ENCODE measurements at regions not wholly inside any gene's neighbourhood (a gene's known extent, or its start where the extent isn't known, plus 50 kb on each side); places are given as distances from the start of the nearest gene placed in this dataset.

DNA sequence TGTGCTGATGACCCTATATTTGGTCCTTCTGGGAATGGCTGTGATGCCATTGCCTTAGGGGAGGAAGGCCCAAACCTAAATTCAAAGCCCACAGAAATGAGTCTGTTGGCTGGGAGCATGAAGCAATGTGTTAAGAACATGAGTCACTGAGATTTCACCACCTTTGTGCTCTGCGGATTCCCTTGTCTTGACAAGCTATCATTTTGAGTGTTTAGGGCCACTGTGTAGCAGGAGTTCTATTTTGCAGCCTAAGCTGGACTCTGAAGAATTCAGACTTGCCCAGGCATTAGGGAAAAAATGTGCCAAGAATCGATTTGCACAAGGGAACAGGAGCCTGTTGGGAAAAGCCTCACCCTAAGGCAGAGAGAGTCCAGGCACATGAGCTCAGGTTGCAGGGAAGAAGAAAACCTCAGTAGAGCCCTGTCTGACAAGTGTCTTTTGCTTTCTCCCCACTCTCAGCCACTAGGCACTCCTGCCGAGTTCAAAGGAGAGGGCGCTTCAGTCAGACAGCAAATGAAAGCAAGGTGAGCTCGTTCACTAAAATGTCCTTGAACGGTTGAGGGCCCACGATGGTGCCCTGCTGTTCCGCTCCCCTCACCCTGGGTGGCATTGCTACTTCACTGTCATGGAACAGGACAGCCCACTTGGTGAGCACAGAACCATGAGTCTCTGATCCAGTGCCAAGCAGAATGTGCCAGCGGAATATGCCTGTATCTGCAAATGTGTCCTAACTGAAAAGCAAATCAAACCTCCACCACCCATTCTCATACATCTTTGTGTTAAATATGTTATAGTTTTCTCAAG lies 93.6 kb downstream of the PRLHR start:
- no peak for DNase-seq

DNA sequence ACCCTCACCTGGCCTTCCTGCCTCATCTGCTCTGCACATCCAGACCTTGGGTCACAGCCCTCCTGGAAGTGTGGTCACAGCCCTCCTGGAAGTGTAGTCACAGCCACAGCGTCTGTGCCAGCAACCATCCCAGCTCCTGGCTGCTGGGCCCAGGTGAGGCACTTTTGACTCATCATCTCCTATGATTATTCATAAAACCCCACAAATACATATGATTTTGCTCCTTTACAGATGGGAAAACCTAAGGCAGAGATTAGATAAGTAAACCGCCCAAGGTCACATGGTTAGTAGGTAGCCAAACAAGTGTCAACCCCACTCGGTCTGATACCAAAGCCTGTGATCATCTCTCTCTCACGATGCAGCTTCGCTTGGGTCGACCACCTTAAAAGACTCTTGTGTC lies 94.3 kb downstream of the PRLHR start:
- no peak for DNase-seq

DNA sequence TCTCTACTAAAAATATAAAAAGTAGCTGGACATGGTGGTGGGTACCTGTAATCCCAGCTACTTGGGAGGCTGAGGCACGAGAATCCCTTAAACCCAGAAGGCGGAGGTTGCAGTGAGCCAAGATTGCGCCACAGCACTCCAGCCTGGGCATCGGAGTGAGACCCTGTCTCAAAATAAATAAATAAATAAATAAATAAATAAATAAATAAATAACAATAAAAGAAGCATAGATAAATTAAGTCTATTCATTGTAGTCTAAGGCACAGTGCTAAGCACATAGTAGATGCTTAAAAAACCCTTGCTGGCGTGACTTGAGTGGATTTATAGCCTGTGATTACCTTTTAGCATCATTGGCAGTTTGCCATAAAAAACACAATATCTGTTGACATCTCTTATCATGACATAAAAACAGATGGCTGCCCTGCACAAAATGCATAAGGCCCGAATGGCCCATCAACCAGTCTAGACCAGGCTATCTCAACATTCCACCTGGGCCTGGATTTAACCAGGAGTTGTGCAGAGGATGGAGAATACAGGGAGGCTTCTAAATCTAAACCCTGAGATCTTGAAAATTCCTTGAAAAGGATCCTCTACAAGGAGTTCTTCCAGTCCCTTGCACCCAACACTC lies 94.9 kb downstream of the PRLHR start:
- no peak for DNase-seq

DNA sequence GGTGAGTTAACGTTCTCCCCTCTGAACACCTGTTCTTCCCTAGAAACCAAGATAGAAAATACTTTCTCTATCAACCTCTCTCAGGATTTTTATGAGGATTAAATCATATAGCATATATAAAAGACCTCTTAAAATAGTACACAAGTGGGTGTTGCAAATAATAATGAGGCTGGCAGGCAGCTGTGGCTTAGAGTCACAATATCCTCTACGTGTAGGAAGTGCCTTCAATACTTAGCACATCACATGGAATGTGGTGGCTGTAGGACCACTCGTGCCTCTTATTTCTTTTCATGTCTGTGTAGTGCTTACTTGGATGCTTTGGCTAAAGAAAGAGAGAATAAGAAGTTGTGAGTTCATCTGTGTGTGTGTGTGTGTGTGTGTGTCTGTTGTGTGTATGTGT lies 96.3 kb downstream of the PRLHR start:
- DNase-seq, result peak in 3 of 56 donors; percentile 5 to 18 (median 8)

DNA sequence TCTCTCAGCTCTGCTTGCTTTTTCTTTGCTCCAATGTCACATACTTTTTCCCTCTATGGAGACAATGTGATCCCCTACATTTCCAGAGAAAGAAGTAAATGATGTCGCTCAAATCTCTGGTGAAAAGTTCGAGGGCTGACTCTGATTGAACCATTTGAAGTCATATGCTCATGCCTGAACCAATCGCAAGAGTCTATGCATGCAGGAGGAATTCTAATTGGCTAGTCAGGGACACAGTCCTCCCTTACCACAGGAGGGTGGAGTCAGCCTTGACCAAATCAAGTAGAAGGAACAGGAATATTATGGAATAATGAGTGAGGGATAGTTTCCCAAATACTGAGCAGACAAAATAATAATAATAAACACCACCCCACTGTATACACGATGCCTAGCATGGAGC lies 96.8 kb downstream of the PRLHR start:
- DNase-seq, result no peak

DNA sequence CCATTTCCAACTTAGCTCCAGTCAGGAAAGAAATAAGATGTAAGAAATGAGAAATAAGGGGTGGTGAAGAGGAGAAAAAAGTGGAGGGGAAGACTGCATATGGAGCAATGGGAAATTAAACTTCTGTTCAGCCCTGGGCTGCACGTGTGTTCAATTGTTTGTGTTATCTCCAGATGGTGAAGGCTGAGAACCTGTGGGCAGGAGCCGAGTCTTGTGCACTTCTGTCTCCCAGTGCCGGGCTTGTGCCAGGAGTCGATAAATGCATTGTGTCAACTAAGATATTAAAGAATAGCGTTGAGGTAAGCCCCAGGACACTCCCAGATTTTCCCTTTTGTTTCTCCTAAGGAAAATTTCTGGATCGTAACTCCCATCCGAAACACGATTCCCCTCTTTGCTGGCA lies 98.2 kb downstream of the PRLHR start:
- no peak for DNase-seq

DNA sequence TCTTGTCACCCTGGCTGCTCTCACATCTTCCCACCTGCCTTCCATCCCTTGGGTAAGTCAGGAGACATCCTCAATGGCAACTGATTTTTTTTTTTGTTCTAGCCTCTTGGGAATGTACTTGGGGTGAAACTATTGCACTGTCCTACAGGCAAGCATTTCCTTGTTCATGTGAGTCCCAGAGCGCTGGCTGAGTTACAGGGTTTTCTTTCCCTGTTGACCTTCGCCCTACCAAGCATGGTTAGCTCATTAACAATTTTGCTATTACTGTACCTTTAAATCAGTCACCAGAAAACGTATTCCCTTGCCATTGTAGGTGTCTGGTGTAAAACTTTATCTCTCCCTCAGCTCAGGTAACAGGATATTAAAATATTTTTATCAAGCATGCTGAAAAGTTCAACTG lies 98.9 kb downstream of the PRLHR start:
- DNase-seq, result no peak

DNA sequence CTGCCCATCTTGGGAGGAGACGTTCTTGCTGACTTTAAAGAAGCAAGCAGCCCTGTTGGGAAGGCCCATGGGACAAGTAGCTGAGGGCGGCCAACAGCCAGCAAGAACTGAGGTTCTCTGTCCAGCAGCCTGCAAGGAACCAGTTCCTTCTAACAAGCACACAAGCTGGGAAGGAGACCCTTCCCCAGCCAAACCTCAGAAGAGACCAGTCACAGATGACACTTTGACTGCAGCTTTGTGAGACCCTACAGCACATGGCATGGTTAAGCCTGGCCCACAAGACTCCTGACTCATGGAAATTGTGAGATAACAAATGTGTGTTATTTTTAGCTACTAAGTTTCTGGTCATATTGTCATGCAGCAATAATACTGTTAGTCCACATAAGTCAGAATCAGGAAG lies 99.9 kb downstream of the PRLHR start:
- DNase-seq, result no peak

DNA sequence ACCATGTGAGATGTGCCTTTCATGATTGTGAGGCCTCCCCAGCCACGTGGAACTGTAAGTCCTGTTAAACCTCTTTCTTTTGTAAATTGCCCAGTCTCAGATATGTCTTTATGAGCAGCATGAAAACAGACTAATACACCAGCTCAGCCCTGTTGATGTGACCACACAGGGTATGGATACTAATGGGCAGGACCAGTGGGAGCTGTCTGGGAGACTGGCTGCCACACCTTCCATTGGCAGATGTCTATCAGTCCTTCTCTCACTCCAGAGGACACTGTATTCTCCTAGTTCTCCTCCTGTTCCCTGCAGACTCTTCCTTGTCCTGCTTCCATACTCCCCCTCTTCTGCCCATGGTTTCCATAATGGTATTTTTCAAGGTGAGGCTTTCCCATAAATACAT lies 104.4 kb downstream of the PRLHR start:
- no peak for DNase-seq

DNA sequence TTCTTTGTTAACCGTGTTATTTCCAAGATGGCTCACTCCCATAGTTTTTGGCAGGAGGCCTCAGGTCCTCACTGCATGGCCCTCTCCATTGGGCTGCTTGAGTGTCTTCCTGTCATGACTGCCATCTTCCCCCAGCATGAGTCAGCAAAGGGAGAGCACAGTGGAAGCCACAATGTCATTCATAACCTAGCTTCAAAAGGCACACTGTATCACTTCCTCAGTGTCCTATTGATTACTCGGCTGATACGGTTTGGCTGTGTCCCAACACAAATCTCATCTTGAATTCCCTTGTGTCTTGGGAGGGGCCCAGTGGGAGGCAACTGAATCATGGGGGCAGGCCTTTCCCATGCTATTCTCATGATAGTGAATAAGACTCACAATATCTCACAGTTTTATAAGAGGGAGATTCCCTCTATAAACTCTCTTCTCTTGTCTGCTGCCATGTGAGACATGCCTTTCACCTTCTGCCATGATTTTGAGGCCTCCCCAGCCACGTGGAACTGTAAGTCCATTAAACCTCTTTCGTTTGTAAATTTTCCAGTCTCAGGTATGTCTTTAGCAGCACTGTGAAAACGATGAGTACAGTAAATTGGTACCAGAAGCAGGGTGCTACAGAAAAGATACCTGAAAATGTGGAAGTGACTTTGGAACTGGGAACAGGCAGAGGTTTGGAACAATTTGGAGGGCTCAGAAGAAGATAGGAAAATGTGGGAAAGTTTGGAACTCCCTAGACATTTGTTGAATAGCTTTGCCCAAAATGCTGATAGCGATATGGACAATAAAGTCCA lies 106.5 kb downstream of the PRLHR start:
- DNase-seq, result no peak

DNA sequence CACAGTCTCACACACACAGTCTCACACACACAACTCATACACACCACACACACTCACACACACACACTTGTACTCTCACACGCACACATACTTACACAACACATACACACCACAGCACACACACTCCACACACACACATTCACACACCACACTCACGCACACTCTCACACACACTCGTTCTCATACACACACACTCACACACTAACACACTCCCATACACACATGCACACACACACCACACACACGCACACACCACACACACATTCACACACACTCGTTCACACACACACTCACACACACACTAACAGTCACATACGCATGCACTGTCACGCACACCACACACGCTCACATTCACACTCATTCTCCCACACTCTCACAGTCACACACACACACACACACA lies 109.8 kb downstream of the PRLHR start:
- no peak for DNase-seq

DNA sequence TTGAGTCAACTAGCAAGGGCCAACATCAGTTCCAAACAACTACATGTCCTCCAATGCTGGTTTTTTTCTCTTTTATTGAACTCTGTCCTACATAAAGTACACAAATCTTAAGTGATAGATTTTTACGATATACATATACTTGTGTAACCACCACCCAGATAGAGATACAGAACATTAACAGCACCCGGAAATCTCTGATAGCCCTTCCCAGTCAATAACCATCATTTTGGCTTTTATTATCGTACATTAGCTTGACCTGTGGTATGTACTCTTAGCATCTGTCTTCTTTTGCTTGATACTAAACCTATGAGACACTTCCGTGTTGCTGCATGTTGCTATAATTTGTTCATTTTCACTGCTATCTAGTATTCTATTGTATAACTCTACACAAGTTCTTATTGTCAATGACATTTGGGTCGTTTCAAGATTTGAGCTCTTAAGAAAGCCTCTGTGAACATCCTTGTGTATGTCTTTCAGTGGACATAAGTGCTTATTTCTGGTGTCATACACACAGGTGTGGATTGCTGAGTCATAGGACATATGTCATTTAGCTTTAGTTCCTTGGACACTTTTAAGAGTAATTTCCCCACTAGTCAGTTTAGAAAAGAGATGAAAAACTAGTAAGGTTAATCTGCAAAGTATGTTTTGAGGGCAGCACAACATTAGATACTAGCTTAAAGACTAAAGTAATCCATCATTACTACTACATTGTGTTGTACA lies 111.1 kb downstream of the PRLHR start:
- DNase-seq, result no peak

DNA sequence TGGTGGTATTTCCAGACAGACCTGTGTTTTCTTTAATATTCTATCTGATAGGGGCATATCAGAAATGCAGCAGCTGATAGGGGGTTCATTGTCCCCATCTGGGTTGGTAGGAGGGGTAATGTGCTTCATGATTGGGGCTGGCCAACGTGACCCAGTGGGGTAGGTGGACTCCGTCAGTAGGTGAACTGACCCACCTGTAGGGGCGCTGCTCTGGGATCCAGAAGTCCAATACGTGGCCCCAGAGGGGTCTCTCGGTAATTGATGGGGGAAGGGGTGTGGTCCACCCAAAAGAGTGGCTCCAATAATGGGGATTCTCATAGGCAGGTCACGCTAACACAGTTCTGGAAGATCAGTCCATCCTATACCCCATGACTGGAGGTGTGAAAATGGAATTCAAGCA lies 112.0 kb downstream of the PRLHR start:
- DNase-seq, result no peak

DNA sequence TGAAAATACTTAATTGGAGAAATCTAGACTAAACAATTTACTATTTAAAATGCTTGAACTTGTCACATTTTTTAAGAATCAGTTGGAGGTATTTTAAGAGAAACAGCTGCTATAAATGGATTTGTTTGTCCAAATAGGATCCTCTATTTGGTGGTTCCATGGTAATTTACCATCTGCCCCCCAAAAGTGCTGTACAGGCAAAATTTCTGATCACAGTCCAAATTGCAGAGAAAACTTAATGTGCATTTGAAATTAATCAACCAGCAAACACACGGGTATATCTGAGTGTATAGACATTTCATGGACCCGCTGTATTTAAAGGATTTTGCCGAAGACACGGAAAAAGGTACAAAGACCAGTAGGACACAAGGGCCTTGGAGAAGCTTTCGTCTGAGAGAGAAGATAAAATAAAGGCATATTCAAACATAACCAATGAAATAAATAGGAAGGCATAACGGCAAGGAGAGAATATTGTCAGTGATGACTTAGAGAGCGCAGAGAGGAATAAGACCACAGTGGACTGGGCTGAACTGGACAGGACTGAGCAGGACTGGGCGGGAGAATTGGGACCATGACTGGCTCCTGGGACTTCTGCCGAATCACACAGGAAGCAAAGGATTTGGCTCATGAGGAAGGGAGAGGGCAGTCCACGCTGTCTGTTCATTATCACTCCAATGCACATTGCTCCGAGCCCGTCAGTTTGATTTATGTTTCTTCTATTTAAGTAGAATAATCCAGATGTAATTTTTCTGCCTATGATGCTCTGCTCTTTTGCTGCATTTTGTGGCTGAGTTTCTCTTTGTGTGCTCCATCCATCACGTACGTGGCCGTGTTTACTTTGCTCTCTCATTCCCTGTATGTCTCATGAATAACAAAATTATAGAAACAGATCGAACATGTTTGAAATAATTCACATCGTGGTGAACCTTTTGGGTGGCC lies 112.8 kb downstream of the PRLHR start:
- no peak for DNase-seq

DNA sequence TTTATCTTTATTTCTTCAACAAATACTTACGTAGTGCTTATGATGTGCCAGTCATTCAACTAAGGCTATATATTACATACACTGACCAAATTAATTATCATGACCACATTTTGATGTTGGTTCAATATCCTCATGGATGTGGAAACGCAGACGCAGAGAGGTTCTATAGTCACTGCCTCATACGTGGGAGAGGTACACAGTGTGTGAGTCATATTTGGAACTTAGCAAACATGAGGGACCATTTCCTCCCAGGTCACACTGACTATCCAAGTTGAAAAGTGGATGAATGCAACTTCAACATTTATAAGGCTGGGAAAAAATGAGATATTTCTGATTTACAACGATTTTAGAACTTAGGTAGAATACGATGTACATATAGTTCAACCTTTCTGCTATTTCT lies 113.6 kb downstream of the PRLHR start:
- DNase-seq, result no peak

DNA sequence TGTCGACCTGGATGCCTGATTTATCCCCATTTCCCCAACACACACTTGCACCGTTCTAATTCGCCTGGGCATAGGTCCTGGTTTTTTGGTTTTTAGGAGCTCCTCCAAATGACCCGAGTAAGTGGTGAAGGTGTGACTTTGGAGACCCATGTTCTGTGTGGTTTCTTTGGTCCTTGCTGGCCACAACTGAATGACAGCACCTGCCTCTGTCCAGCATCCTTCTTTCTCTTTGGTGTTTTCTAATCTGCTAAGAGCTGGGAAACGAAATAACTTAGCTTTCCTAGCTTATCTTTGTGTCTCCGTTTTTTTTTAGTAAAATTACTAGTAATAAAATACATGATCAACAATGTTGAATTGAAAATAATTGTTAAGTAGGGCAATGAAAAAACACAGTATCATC lies 120.2 kb downstream of the PRLHR start:
- DNase-seq, result no peak

DNA sequence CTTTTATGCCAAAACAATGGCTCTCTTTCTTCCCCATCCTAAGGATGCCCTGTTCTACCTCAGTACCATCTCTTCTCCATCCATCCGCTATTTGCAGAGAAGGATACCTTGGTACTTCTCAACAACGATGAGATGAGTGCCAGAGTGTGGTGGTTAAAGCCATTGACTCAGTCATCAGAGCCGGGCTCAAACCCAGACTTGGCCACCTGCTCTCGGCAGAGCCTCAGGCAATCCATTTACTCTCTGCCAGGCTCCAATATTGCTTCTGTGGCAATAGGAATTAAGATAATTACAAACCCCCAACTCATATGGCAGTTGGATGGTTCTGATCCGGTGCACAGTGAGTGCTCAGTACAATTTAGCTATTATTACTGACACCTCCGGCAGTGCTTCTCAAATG lies 121.3 kb downstream of the PRLHR start:
- no peak for DNase-seq

DNA sequence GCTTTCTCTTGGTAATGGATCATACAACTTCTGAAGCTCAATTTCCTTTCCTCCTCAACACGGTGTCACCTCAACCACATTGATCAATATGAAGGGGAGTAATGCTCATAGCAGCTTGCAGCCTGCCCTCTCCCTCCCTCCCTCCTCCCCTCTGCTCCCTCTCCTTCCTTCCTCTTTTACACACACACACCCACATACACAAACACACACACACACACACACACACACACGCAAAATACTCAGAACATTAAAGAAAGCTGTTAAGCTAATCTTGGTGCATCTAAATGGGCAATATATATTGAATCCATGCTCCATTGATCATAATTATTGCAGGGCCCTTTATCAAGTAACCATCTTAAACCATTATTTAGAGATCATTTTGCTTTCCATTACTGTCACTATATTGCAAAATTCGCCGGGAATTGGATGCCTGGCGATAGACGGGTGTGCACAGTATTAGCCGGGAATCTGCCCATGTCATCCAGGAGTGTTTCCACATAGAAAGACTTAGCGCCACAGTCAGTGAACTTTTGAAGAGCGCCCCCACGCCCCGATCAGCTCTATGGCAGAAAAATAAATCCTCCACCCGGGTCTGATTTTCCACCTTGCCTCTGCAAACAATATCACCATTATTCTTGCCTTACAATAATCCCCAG lies 122.0 kb downstream of the PRLHR start:
- no peak for DNase-seq

DNA sequence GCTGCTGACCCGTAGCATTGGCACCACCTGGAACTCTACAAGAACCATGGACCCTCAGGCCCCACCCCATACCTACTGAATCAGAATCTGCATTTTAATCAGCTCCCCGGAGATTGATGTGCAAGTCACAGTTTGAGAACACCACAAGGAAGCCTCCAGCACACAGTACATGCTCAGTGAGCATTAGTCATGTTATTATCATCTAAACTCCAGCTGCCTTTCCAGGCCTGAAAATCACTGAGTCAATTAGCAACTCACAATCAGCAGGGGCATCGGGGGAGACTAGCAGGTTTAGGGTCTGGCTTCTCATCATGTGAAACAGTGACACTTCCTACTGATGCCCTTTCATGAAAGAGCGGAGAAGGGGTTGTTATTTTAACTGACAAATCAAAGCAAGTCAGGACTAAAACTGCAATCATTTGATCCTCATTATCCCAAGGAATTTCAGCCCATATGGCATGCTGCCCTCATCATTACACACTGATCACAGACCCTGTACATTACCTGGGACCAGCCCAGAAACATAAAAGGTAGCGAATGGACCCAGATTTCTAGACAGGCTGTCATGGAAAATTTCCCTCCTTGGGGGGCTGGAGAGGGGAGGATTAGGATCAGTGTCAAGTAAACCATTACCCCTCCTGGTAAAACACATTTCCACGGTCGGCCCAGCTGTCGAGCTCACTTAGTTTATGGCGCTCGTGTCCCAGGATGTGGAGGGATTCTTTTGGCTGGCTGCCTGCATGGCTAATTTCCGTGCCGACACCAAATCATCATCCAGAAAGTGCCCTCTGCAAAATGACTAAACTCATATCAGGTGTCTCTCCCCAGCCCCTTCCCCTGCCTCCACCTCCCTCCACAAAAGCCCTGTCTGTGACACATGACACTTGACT lies 122.8 kb downstream of the PRLHR start:
- no peak for DNase-seq
